AG09309 (cell line): ENCODE measurements at regions not wholly inside any gene's neighbourhood (a gene's known extent, or its start where the extent isn't known, plus 50 kb on each side); places are given as distances from the start of the nearest gene placed in this dataset.

Experiments
- DNase-seq: peaks from one replicate; pipeline ENCODE4 v3.0.0-alpha.2; 2010; ENCODE audit warnings: low read depth
- H3K4me3 ChIP-seq: 2 replicates; pipeline ENCODE4 v1.5.1; 2011; ENCODE audit warnings: mild to moderate bottlenecking, low read depth, low read length, moderate library complexity; ENCODE audit not compliant: control insufficient read depth
- TF ChIP-seq, protein P1 (sequence below): IDR thresholded peaks from 2 replicates; pipeline ENCODE4 v1.5.1; 2011; ENCODE audit warnings: mild to moderate bottlenecking, low read depth, low read length, inconsistent platforms; ENCODE audit not compliant: insufficient read depth, control insufficient read depth; ENCODE audit errors: missing control alignments

DNA sequence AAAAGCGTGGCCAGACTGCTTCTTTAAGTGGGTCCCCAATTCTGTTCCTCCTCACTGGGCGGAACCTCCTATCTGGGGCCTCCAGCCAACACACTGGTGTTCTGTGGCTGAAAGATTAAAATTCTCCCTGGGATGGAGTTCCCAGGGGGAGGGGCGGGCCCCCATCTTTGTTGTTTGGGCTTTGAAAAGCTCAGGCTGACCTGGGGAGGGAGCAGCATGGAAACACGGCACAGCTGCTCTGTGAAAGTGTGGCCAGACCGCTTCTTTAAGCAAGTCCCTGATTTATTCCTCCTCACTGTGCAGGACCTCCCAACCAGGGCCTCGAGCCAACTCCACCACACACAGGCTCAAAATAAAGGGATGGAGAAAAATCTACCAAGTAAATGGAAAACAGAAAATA lies 219.5 kb downstream of the TMEM47 start:
- TF ChIP-seq, protein P1, sequence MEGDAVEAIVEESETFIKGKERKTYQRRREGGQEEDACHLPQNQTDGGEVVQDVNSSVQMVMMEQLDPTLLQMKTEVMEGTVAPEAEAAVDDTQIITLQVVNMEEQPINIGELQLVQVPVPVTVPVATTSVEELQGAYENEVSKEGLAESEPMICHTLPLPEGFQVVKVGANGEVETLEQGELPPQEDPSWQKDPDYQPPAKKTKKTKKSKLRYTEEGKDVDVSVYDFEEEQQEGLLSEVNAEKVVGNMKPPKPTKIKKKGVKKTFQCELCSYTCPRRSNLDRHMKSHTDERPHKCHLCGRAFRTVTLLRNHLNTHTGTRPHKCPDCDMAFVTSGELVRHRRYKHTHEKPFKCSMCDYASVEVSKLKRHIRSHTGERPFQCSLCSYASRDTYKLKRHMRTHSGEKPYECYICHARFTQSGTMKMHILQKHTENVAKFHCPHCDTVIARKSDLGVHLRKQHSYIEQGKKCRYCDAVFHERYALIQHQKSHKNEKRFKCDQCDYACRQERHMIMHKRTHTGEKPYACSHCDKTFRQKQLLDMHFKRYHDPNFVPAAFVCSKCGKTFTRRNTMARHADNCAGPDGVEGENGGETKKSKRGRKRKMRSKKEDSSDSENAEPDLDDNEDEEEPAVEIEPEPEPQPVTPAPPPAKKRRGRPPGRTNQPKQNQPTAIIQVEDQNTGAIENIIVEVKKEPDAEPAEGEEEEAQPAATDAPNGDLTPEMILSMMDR: no peak
- H3K4me3 ChIP-seq: no peak overlapping the region
- DNase-seq: no peak

DNA sequence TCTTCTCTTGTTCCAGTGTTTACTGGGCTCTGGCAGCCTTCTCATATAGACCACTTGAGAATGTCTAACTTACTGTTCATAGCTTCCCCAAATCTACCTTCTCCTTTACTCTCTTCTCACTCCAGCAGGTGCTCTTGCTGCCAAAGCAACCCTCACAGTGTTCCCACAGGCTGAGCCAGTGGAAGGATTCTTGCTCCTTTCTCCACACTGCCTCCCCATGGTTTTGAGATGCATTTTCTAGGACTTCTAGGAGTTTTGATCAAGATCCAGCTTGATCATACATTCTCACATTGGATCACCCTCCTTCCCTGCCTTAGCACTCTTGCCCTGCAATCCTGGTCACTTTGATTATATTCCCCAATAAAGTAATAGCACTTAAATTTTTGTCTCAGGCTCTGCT lies 230.8 kb downstream of the TMEM47 start:
- TF ChIP-seq, protein P1: no peak
- no peak for DNase-seq
- no peak overlapping the region for H3K4me3 ChIP-seq

DNA sequence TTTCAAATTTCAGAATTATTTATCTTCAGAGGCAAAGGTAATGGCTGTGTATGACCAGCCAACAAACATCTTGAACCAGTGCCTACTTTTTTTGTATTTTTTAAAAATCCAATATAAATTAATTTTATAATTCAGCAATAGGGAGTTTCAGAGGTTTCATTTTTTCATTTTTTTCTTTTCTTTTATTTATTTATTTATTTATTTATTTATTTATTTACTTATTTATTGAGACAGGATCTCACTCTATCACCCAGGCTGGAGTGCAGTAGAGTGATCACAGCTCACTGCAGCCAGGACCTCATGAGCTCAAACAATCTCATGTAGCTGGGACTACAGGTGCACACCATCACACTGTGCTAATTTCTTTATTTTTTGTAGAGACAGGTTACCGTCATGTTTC lies 250.5 kb downstream of the TMEM47 start:
- TF ChIP-seq, protein P1: no peak
- no peak for DNase-seq
- no peak overlapping the region for H3K4me3 ChIP-seq

DNA sequence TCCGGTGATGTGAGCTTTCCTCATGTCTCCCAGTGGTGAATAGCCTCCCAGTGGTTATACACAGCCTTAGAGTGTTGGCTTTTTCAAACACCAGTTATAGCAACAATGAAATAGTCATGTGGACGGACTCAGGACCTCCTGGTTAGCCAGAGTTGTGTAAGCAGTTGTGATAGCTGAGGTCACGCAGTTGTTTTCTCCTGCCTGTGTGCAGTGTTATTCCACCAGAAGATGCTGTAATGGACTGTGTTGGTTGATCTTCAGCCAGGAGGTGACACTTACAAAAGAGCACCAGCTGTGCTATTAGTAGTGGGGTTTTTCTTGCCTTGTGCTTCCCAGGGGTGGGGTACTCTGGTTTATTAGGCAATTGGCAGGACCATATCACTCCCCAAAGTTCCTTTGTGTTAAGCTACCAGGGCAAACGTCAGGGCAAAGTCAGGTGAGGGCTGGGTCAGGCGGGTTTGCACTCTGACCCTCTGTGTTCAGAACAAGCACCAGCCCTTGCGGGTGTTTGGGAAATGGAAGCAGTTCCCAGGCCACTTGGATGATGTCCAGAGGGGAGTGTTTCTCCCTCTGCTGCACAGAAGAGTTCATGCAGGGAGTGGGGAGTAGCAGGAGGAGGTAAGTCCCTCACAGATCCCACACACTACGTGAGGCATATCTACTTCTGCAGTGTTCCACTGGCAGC lies 252.6 kb downstream of the TMEM47 start:
- TF ChIP-seq, protein P1: no peak
- H3K4me3 ChIP-seq: no peak overlapping the region
- no peak for DNase-seq

DNA sequence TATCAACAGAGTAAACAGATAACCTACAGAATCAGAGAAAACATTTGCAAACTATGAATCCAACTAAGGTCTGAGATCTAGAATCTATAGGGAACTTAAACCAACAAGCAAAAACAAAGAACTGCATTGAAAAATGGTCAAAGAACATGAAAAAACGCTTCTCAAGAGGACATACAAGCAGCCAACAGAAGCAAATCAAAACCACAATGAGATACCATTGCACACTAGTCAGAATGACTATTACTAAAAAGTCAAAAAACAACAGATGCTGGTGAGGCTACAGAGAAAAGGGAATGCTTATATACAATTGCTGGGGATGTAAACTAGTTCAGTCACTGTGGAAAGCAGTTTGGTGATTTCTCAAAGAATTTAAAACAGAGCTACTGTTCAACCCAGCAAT lies 255.7 kb downstream of the TMEM47 start:
- TF ChIP-seq, protein P1: no peak
- no peak overlapping the region for H3K4me3 ChIP-seq
- DNase-seq: no peak

DNA sequence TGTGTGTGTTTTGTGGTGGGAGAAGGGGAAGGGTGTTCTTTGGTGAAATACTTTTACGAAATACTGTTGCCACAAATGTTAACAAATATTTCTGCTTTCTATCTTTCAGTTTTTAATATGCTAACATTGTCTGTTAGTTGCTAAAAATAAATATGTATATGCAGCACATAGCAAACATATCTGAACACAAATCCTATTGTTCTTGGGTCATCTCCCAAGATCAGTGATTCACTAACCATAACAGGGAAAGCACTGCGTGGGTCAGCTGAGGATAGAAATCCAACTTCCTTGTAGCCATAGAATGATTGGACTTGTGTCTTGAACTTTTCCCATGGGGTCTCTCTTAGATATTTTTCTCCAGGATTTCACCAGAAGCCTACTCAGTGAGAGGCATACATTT lies 250.3 kb upstream of the FAM47A start:
- DNase-seq: peak; percentile 7
- no peak overlapping the region for H3K4me3 ChIP-seq
- TF ChIP-seq, protein P1: no peak

DNA sequence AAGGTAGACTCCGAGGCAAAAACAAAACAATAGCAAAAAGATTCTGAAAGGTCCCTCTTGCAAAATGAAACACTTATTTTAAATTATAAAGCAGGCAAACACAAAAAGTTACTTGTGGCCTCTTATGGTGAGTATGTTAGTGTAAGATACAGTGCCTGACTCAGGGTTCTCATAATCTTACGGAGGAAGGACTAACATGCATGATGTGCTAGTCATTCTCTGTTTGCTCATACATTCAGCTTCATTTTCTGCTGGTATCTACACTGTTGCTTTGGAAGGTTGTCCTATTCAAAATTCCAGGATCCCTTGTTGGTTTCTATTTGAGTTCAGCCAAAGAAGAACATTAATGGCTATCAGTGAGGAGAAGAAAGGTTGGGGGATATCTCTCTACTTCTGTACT lies 249.1 kb upstream of the FAM47A start:
- H3K4me3 ChIP-seq: no peak overlapping the region
- TF ChIP-seq, protein P1: no peak
- DNase-seq: no peak
